ENCODE measurements at regions not wholly inside any gene's neighbourhood (a gene's known extent, or its start where the extent isn't known, plus 50 kb on each side); places are given as distances from the start of the nearest gene placed in this dataset.
A peak's percentile ranks its signal among the peaks of the same experiment; 100 is the strongest.
"Not testable (repeated sequence)": the region's sequence is repeated elsewhere in the genome, so short reads cannot be mapped to it uniquely, and the experiment has no call there.

GRCh38 chr3:75453839-75454238, 210.3 kb upstream of the FRG2C start:
- not testable (repeated sequence) for DNase-seq

GRCh38 chr3:75474530-75474929, 189.6 kb upstream of the FRG2C start:
- not testable (repeated sequence) for DNase-seq

- DNase-seq = not testable (repeated sequence)
Observed at GRCh38 chr3:75496600-75496999, 167.5 kb upstream of the FRG2C start.

- not testable (repeated sequence) for DNase-seq
Observed at GRCh38 chr3:75500357-75500756, 163.8 kb upstream of the FRG2C start.

GRCh38 chr3:75502171-75502570, 162.0 kb upstream of the FRG2C start:
- not testable (repeated sequence) for DNase-seq

GRCh38 chr3:75502769-75503756, 161.1 kb upstream of the FRG2C start:
- not testable (repeated sequence) for DNase-seq

- no peak for DNase-seq
Observed at GRCh38 chr3:75506603-75507002, 157.5 kb upstream of the FRG2C start.

- not testable (repeated sequence) for DNase-seq
Observed at GRCh38 chr3:75507956-75508355, 156.2 kb upstream of the FRG2C start.

- DNase-seq = not testable (repeated sequence)
Observed at GRCh38 chr3:75527657-75528056, 136.5 kb upstream of the FRG2C start.

- DNase-seq = not testable (repeated sequence)
Observed at GRCh38 chr3:75552095-75552494, 112.0 kb upstream of the FRG2C start.

- DNase-seq = not testable (repeated sequence)
Observed at GRCh38 chr3:75564427-75564826, 99.7 kb upstream of the FRG2C start.

GRCh38 chr3:75572303-75572702, 91.8 kb upstream of the FRG2C start:
- not testable (repeated sequence) for DNase-seq

GRCh38 chr3:75579091-75579490, 85.0 kb upstream of the FRG2C start:
- not testable (repeated sequence) for DNase-seq

GRCh38 chr3:75579536-75579935, 84.6 kb upstream of the FRG2C start:
- not testable (repeated sequence) for DNase-seq

- DNase-seq = peak; percentile 20
Observed at GRCh38 chr3:75579981-75580782, 83.9 kb upstream of the FRG2C start.

GRCh38 chr3:75582536-75582935, 81.6 kb upstream of the FRG2C start:
- not testable (repeated sequence) for DNase-seq

GRCh38 chr3:75583116-75583515, 81.0 kb upstream of the FRG2C start:
- not testable (repeated sequence) for DNase-seq

GRCh38 chr3:75587695-75588094, 76.4 kb upstream of the FRG2C start:
- not testable (repeated sequence) for DNase-seq

- not testable (repeated sequence) for DNase-seq
Observed at GRCh38 chr3:75590382-75590781, 73.7 kb upstream of the FRG2C start.

GRCh38 chr3:75604286-75604934, 59.7 kb upstream of the FRG2C start:
- DNase-seq = not testable (repeated sequence)

- not testable (repeated sequence) for DNase-seq
Observed at GRCh38 chr3:75607996-75608395, 56.1 kb upstream of the FRG2C start.

- DNase-seq = not testable (repeated sequence)
Observed at GRCh38 chr3:75609598-75609997, 54.5 kb upstream of the FRG2C start.

GRCh38 chr3:75610773-75611172, 53.4 kb upstream of the FRG2C start:
- no peak for DNase-seq

Data from CD4-positive, alpha-beta T cell treated with Interleukin-4 for 4 hours (primary cell).